ENCODE measurements at regions not wholly inside any gene's neighbourhood (a gene's known extent, or its start where the extent isn't known, plus 50 kb on each side); places are given as distances from the start of the nearest gene placed in this dataset.

DNA sequence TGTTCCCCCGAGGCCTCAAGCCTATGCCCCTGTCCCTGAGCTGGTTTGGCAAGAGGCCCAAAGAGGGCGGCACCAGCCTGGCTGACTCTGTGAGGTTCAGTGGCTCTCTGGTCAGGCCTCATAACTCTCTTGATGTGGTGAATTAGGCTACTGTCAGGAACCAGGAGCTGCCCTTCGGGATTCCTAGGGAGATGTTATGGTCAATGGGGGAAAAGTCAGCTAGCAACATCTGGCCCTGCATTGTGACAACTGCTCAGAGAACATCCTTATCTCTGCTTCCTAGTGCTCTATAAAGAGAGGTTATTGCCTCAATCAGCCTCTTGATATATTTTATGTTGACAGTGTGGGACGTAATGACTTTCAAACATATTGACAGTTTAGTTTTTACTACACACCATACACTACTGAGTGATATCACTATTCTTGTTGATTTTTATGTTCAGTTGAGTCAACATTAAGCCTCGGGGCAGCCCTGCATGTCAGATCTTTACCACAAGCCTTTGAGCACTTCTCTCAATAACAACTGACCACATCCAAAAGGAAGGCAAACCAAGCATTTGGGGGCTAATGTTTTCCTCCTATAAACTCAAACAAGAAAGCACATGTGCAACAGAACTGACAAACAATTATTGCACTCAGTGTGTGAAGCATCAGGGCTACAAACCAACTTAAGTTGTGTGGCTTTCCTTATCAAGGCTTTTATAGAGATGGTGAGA is 448.3 kb upstream of the SLC14A2 start:
- no peak overlapping the region for H2AFZ ChIP-seq (ENCODE audit: low read depth, low read length, poor library complexity, severe bottlenecking)
- no peaks in the 10 kb centered on the region for H3K4me1 ChIP-seq (ENCODE audit: control insufficient read depth in 1 of 2, insufficient read depth in 2 of 2, low read length in 2 of 2)
- no peak overlapping the region for H3K9ac ChIP-seq (ENCODE audit: low read length)
- intact Hi-C loops (cut with micrococcal nuclease): no loop called here
- no peak overlapping the region for H3K27ac ChIP-seq (ENCODE audit: low read depth, low read length)
- no peaks in the 10 kb centered on the region for H3K36me3 ChIP-seq (ENCODE audit: control insufficient read depth in 1 of 2, insufficient read depth in 2 of 2, low read length in 2 of 2)
- H3K4me3 ChIP-seq (replicated peaks in 1 of 2; ENCODE audit: low read depth in 1 of 2, low read length in 2 of 2): no peak overlapping the region
- TF ChIP-seq SP1 (IDR thresholded peaks at IDR 0.05; ENCODE audit: low read depth) (no peak), CEBPB (IDR thresholded peaks at IDR 0.05; ENCODE audit: low read depth) (no peak)
- H3K9me2 ChIP-seq (ENCODE audit: insufficient read depth): no peaks in the 10 kb centered on the region
- H3K79me2 ChIP-seq (ENCODE audit: insufficient read depth, low read length): no peaks in the 10 kb centered on the region
- ChIA-PET RAD21 (ENCODE audit: low non-redundant PET in 1 of 2, low total read pairs in 2 of 2, uncharacterized antibody in 2 of 2, unreplicated experiment in 2 of 2) (no interaction called here), POLR2A (no interaction called here), CTCF (no interaction called here)
- no peaks in the 10 kb centered on the region for H3K27me3 ChIP-seq (ENCODE audit: insufficient read depth, low read length)
- H4K20me1 ChIP-seq (ENCODE audit: insufficient read depth): no peaks in the 10 kb centered on the region
- peaks cover 6 to 16% of the 10 kb centered on the region in 2 experiments; a peak in 2 of 4 replicates for H3K9me3 ChIP-seq (ENCODE audit: control insufficient read depth in 1 of 2, insufficient read depth in 1 of 2, low read depth in 1 of 2, low read length in 2 of 2)
- BruUV-seq (replicated peaks): no TSS peak
- ATAC-seq: no peak
- no peak overlapping the region for H3K4me2 ChIP-seq (ENCODE audit: low read length)
- no peak for DNase-seq (ENCODE audit: low read depth, low spot score)

DNA sequence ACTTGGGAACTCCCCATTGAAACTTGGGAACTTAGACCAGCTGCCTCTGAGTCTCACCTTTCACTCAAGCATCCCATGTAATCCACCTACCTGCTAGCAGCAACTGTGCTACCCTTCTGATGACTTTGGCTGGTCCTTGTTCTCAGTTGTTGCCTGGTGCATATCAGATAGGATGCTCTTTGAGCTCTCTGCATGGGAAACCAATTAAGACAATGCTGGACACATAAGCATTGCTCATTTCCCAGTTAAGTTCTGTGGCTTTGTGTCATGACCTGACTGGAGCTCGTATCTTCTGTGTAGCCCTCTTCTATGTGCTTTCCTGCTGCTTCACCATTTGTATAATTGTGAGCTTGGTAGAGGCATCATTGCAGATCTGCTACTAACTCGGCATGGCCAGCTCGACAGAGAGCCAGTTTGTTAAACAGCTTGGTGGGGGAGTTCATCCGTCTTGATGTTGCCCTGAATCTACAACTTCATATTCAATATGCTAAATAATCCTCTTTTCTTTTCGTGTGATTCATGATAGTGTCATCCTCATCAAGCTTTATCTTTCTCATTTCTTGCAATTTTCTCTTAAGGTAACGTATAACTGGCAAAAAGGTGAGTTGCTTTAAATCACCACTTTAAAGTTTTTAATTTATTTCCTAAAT is 447.5 kb upstream of the SLC14A2 start:
- H3K4me2 ChIP-seq (ENCODE audit: low read length): no peak overlapping the region

More for the DNA sequence above, 447.5 kb upstream of the SLC14A2 start:
- H4K20me1 ChIP-seq (ENCODE audit: insufficient read depth): no peaks in the 10 kb centered on the region
- H3K9me2 ChIP-seq (ENCODE audit: insufficient read depth): no peaks in the 10 kb centered on the region
- no peaks in the 10 kb centered on the region for H3K27me3 ChIP-seq (ENCODE audit: insufficient read depth, low read length)
- no peak overlapping the region for H3K4me3 ChIP-seq (replicated peaks in 1 of 2; ENCODE audit: low read depth in 1 of 2, low read length in 2 of 2)
- ATAC-seq (no peak), DNase-seq (ENCODE audit: low read depth, low spot score) (no peak)
- POLR2A ChIA-PET: no interaction called here
- no peak overlapping the region for H3K27ac ChIP-seq (ENCODE audit: low read depth, low read length)
- no TSS peak for BruUV-seq (replicated peaks)
- H3K9ac ChIP-seq (ENCODE audit: low read length): no peak overlapping the region
- TF ChIP-seq TCF7L2 (IDR thresholded peaks at IDR 0.05; ENCODE audit: borderline replicate concordance, extremely low read depth, insufficient read depth, insufficient read length): no peak
- H3K4me1 ChIP-seq (ENCODE audit: control insufficient read depth in 1 of 2, insufficient read depth in 2 of 2, low read length in 2 of 2): no peaks in the 10 kb centered on the region
- RAD21 ChIA-PET (ENCODE audit: low non-redundant PET in 1 of 2, low total read pairs in 2 of 2, uncharacterized antibody in 2 of 2, unreplicated experiment in 2 of 2): no interaction called here
- H2AFZ ChIP-seq (ENCODE audit: low read depth, low read length, poor library complexity, severe bottlenecking): no peak overlapping the region
- H3K79me2 ChIP-seq (ENCODE audit: insufficient read depth, low read length): no peaks in the 10 kb centered on the region
- H3K9me3 ChIP-seq (ENCODE audit: control insufficient read depth in 1 of 2, insufficient read depth in 1 of 2, low read depth in 1 of 2, low read length in 2 of 2): peaks cover 1 to 16% of the 10 kb centered on the region in 2 experiments; a peak in 2 of 4 replicates
- intact Hi-C loops (cut with micrococcal nuclease): no loop called here
- H3K36me3 ChIP-seq (ENCODE audit: control insufficient read depth in 1 of 2, insufficient read depth in 2 of 2, low read length in 2 of 2): no peaks in the 10 kb centered on the region
- CTCF ChIA-PET: no interaction called here
